K562 (cell line): ENCODE measurements at regions not wholly inside any gene's neighbourhood (a gene's known extent, or its start where the extent isn't known, plus 50 kb on each side); places are given as distances from the start of the nearest gene placed in this dataset.

ENCODE experiments used
- DNMT1 ChIP-seq: fragments of 450-650 bp; IDR thresholded peaks from 2 replicates; pipeline ENCODE4 v1.6.1; 2016; ENCODE audit warnings: antibody characterized with exemption, mild to moderate bottlenecking
- FOXJ3 ChIP-seq: sonication (generic); formaldehyde crosslinking; IDR thresholded peaks from 2 replicates; pipeline ENCODE4 v1.4.0; 2020; ENCODE audit warnings: mild to moderate bottlenecking, missing genetic modification reagents
- GATA2 ChIP-seq: sonication (generic); formaldehyde crosslinking; IDR thresholded peaks from 2 replicates; pipeline ENCODE4 v1.4.0; 2020; ENCODE audit warnings: mild to moderate bottlenecking, missing genetic modification reagents
- HNRNPUL1 ChIP-seq: fragments of 200-400 bp; formaldehyde crosslinking; IDR thresholded peaks from 2 replicates; pipeline ENCODE4 v1.6.1; 2017; ENCODE audit warnings: low read length
- KDM2B ChIP-seq: fragments of 250-450 bp; sonication (Bioruptor Pico); IDR thresholded peaks from 2 replicates; pipeline ENCODE4 v1.8.0; 2021; ENCODE audit warnings: mild to moderate bottlenecking, moderate library complexity
- POLR2A ChIP-seq: fragments of 450-650 bp; conservative IDR thresholded peaks from 2 replicates; pipeline ENCODE4 v1.6.1; 2016
- POLR2AphosphoS5 ChIP-seq: IDR thresholded peaks from 2 replicates; pipeline ENCODE4 v1.6.1; 2011; ENCODE audit warnings: mild to moderate bottlenecking, low read depth, low read length, moderate library complexity; ENCODE audit not compliant: control insufficient read depth, insufficient read depth
- RFX5 ChIP-seq: IDR thresholded peaks from 2 replicates; pipeline ENCODE4 v1.6.1; 2011; ENCODE audit warnings: low read depth, mild to moderate bottlenecking, improper control_type of control experiment, low read length
- XRCC5 ChIP-seq: fragments of 200-400 bp; formaldehyde crosslinking; IDR thresholded peaks from 2 replicates; pipeline ENCODE4 v1.6.1; 2017; ENCODE audit warnings: low read depth, mild to moderate bottlenecking, low read length
- TF ChIP-seq, protein P1 (sequence below): fragments of 250-450 bp; sonication (Bioruptor Pico); IDR thresholded peaks from 2 replicates; pipeline ENCODE4 v1.5.0; 2020; ENCODE audit warnings: mild to moderate bottlenecking

- TF ChIP-seq XRCC5 (no peak), GATA2 (CRISPR knock-in tag) (no peak), POLR2AphosphoS5 (no peak), HNRNPUL1 (no peak), FOXJ3 (CRISPR knock-in tag) (no peak), DNMT1 (no peak), KDM2B (CRISPR knock-in tag) (no peak), POLR2A (no peak), RFX5 (no peak)
- TF ChIP-seq, protein P1, sequence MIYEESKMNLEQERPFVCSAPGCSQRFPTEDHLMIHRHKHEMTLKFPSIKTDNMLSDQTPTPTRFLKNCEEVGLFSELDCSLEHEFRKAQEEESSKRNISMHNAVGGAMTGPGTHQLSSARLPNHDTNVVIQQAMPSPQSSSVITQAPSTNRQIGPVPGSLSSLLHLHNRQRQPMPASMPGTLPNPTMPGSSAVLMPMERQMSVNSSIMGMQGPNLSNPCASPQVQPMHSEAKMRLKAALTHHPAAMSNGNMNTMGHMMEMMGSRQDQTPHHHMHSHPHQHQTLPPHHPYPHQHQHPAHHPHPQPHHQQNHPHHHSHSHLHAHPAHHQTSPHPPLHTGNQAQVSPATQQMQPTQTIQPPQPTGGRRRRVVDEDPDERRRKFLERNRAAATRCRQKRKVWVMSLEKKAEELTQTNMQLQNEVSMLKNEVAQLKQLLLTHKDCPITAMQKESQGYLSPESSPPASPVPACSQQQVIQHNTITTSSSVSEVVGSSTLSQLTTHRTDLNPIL (CRISPR knock-in tag), result no peak
These were observed 102.0 kb upstream of the YWHAQ start for GRCh38 chr2:9732824-9733223.
